GM21619 (cell line): ENCODE measurements at regions not wholly inside any gene's neighbourhood (a gene's known extent, or its start where the extent isn't known, plus 50 kb on each side); places are given as distances from the start of the nearest gene placed in this dataset.

Experiments used
- ATAC-seq: cut with Tn5 transposase; IDR thresholded peaks from one replicate; pipeline ENCODE4 v1.9.1; 2021; ENCODE audit not compliant: unreplicated experiment

DNA sequence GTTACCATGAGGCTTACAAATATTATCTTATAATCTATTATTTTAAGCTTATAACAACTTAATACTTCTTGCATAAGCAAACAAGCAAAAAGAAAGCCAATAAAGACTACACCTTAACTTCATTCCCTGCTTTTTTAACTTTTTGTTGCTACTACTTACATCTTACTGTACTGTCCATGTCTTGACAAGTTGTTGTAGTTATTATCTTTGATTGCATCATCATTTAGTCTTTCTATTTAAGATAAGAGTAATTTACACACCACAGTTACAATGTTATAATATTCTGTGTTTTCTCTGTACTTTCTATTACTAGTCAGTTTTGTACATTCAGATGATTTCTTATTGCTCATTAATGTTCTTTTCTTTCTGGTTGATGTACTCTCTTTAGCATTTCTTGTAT is 346.6 kb downstream of the SMARCA1 start:
- ATAC-seq, result no peak

DNA sequence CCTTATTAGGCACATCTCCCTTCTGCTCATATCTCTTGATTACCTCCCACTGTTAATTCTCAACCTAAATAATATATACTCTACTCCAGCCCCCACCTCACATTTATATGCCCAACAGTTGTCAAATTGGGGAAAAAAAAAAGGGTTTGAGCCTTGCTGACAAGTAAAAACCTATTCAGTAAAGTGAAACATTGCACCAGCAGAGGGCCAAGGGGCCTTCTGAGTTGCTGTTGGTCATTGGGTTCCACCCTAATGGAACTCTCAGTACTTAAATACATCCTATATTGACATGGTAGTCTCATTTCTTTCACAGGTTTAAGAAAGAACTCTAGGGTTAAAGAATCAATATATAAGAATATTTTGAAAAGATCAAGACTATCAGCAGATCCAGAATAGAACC is 362.2 kb downstream of the SMARCA1 start:
- no peak for ATAC-seq

DNA sequence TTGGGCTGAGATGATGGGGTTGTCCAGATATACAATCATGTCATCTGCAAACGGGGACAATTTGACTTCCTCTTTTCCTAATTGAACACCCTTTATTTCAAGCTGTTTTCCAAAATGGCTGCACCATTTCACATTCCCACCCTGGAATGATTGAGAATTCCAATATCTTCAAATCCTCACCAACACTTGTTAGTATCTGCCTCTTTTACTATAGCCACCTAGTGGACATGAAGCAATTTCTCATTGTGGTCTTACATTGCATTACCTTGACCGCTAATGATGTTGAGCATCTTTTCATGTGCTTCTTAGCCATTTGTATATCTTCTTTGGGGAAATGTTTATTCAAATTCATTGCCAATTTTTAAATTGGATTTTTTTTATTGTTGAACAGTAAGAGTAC is 364.8 kb downstream of the SMARCA1 start:
- ATAC-seq, result no peak

DNA sequence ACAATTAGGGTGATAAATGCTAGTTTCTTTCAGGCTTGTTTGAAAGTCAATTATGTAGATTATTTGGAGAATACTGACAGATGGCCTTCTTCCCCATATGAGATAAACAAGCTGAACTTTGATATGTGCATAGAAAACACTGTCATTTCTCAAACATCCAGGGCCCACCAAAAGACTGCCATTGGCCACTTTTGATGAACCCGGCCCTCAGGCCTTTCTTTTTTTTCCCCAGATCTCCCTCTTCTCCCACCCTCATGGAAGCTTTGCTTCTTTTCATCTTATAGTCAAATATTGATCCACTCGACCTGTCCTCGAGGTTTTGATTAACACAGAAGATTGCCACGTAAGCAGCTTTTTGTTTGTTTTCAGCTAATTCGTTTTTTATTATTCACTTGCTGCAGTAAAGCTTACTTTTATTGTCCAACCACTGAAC is 377.4 kb downstream of the SMARCA1 start:
- no peak for ATAC-seq

DNA sequence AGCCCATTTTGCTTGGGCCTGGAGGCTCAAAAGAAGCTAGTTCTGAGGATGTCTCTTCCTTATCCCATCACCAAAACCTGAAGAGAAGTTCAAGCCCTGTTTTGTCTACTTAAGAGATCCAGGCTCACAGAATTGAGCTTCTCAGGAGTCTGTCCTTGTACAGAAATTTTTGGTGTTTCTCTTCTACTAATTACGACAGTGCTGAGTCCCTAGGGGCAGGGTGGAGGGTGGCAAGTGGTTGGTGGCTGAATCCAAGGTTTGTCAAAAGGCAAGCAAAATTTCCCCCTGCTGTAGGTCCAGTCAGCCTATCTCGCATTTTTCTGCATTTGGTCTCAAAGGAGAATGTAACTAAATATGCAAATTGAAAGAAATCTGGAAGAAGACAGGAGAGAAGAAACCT is 377.9 kb downstream of the SMARCA1 start:
- no peak for ATAC-seq

DNA sequence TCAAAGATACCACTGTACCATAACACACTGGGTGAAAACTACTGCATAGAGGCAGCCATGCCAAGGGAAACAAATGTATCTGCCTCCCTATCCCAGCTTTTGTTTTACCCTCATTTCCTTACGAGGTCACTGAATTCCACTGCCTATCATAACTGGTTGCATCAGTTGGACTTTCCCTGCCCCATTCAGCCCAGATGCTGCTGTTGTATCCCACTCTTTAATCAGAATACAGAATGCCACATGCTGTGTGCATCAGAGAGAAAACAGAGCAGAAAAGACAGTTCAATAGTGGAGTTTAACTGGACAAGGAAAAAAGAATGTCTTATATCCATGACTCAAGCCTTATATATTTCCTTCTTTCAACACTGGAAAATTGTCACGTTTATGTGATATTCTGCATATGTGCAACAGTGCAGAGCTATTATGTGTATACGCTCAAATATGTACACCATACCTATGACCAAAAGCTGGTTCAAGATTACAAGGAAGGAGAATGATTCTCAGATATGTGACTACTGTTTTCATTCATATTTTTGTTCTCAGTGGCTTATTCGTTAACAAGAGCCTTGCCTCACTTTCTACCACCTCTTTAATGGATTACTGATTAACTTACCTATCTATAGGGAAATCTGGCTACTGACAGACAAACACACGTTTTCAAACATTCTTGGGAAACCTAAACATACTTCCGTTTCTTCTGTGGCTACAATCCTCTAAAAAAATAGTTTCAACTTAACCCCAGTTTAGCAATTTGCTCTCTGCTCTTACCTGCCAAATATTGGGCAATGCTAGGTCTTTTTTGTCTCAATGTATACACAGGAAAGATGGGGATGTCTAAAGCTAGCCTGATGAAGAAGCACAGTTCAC is 378.9 kb downstream of the SMARCA1 start:
- ATAC-seq, result no peak

DNA sequence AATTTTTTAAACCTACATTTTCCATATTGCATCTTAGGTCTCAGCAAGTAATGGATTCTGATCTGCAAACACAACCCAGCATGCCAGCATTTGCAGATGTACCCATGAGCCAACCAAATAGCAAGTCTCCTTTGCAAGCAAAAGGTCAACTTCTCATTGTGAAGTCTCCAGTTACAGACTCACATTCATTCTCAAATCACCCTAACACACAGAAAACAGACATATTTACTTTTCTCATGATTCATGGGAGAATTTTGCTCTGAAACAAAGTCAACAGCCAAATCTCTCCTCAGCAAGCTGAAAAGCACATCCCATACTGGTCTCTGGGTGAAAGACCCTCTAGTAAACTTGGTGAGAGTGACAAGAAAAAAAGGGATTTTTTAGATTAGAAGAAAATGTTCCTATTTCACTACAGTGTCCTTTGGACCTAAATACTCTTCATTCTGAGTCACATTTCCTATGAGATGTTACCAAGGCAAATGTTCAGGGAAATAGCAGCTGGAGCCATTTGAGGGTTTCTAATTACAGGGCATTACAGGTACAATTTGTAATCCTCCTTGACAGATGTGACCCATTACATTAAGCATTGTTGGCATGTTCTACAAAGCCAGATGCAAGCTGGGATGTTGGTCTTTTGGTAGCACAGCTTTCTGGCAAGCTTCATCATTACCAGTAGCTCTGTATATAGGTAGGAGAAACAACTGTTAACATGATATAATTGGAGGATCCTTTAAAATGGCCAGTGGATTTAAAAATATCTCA is 383.3 kb downstream of the SMARCA1 start:
- no peak for ATAC-seq

DNA sequence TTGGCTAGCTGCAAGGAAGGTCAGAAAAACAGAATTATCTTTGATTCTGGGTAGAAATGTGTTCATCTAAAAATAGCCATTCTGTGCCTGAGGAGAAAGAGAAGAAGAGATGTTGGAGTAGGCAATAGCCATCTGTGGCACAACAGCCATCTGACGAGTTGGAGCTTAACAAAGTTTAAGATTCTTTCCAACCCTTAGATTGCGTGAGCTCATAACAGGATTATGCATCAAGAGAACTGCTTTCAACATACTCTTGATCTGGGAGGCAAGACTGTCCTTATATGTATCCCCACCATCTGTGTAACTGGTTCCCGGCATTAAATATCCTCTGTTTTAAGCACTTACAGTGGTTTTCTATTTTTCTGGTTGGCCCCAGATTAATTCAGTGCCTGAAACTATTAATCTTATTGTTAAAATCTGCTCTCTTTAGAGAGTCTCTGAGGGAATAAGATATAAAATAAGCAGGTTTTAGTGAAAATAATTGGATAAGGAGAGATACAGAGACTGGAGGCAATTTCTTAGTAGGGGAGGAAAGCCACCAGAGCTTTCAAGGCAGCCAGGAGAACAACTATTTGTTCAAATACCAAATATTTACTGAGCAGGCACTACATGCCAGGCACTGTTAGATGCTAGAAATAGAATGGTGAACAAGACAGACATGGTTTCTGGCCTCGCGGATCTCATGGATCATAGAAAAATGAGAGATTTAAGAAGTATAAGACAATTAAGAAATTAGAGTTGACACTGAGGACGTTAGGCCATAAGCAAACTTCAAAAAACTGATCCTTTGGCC is 398.0 kb downstream of the SMARCA1 start:
- ATAC-seq, result no peak

DNA sequence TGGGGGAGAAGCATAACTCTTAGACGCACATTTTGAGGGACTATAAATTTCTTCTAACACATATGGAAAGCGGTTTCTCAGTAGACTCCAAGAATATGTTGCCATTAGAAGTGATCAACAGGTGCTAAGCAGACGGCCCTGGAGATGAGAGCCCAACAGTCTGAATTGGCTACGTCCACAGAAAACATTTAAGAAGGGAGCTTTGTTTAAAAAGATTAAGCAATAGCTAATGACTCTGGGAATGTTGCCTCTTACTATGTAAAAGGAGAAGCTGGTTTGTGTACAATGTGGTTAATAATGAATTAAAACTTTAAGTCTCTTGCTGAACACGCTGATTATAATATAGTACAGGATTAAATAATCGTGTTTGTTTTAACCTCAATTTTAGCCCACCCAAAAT is 399.5 kb downstream of the SMARCA1 start:
- no peak for ATAC-seq

DNA sequence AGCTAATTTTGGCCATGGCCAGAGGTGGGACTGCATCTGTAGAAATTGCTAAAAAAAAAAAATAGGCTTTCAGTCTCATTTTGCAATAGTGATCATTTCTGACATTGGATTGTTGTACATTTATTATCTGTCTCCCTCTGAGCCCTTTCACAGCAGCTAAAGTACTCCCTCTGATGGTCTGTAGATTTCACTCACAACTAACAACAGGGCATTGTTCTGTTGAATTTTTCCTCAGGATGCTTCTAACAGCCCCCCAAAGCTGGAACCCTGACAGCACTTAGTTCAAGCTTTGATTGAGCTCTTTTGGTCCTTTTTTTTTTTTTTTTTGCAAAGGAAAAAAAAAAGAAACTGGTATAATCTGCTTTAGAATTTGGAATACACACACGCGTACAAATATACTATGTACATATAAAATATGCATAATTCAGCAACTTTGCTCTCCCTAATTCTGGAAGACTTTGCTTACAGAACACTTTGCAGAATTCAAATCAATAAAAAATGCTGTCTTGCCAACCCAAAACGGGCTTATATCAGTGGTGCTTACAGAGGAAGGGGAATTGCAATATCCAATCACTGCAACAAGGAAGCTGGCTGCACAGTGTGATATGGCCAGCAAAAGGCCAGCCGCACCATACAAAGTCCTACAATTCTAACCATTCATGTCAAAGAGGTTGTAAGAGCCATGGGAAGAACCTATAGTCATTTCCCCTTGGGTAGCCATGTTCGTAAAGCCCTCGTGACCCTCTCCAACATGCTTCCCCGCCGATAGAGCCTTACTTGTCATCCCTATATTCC is 406.4 kb downstream of the SMARCA1 start:
- ATAC-seq, result no peak

DNA sequence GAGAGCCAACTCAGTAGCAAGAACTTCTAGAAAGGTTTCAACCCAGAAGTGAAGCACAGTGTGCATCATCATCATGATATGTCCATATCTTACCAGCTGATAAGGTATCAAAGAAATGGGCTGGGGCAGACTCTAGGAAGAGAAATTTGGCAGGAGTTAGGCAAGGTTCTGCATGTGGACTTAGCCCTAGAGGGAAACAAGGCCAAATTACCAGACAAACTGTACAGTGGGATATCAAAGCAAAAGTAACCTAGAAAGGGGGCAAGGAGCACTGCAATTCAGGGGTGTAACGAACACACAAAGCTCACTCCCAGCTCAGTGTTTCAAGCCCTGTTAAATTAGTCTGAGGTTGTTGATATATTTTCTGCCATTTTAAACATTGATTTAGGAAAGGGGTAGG is 407.4 kb downstream of the SMARCA1 start:
- no peak for ATAC-seq

DNA sequence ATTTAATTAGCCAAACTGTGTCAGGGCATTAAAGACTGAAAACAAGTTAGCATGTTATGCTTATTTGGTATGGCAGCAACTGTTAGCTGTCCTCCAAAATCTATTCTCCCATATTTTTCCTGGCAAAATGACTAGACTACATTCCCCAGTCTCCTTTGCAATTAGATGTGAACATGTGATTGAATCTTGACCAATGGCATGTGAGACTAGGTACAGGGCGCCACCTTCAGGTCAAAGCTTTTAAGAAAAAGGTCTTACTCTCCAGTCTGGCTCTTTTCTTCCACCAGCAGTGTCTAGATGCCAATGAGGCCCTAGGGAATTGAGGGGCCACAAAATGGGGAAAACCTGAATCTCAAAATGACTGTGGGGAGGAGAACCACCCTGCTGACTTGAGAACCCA is 408.2 kb downstream of the SMARCA1 start:
- no peak for ATAC-seq

DNA sequence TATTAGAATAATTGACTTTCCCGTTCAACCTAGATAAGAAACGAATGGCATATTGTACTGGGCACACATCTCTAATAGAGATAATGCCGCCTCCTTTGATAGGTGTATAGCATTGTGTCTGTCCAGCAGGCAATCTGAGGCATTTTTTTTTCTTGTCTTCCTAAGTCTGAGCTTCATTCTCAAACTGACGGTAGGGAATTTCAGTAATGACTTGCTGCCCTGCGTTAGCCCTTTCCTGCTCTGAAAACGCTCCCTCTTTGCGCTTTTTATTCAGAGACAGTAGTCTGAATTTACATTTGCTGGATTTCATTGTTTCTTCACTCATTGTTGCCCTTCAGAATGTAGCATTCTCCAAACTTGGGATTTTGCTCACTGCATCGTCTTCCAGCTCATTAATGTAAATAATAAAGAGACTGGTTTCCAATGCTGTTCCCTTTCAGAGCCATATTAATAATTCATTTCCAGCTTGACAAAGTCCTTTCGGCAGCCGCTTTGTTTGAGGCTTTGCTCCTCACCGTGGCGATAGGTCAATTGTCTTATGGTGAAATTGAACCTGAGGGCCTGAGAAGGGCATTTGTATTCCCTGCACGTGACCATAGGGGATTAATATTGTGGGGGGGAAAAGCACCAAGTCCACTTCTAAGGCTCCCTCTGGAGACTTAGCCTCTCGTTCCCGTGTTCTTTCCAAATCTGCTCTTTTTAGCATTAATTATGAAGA is 412.1 kb downstream of the SMARCA1 start:
- no peak for ATAC-seq

DNA sequence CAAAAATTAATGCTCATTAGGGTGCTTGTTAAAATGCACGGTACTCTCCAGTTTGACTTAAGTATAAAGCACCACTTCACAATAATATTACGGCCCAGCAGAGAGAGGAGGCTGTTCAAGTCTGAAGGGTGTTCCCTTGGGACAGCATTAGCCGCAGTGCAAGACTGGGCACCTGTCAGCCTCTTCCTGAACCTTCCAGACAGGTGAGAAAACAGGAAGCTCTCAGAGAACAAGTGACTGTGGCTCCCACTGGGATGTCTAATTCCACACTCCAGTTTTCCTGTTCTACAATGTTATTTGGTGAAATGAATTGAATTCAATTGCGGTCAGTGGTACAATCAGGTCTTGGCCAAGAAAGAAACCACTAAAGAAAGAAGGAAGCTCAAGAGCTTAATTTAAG is 414.4 kb downstream of the SMARCA1 start:
- ATAC-seq, result no peak

DNA sequence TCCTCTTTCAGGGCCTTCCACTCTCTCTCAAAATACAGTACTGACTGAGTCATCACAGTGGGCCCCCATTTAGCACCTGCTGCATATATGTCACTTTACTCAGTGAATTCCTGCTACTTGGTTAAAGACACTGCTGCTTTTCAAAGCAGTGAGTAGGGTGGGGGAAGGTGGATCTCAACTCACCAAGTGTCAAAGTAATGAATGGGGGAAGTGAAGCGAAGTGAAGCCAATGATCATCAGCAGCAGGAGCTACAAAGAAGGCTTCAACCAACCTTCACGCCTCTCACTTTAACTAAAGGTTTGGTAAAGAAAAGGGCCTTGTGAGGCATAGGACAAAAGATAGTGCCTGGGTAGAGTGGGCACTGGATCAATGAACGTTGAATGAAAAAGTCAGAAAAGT is 424.1 kb downstream of the SMARCA1 start:
- no peak for ATAC-seq

DNA sequence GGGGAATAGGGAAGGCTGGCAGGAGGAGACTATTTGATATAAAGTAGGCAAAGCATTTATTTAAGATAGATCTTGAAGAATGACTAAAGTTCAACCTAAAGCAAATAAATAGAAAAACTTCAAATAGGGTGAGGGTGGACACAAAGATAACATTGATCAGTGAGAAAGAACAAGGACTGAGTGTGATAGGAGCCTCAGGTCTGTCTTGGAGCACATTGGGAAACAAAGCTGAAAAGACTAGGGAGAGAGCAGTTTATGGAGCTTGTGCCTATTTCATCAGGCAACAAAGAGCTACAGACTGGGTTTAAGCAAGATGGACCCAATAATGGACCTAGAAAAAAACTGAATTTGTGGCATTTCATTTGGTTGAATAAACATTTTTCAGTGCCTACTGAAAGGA is 425.6 kb downstream of the SMARCA1 start:
- ATAC-seq, result no peak

DNA sequence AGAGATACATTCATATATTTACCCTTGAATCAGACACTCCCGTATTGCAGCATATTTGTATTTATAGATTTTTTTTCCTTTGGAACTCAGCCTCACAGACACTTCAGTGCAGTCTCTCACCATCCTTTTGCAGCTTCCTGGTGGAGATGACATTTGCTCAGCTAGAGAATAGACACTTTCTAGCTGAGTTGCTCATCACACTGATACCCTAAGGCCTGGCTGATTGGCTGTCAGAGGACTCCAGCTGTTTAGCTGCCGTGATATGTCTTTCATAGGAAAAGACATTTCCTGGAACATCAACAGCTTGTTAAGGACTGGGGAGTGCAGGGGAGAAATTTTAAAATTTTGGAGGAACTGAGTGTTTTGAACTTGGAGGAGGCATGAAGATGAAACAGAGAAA is 429.6 kb downstream of the SMARCA1 start:
- ATAC-seq, result no peak

DNA sequence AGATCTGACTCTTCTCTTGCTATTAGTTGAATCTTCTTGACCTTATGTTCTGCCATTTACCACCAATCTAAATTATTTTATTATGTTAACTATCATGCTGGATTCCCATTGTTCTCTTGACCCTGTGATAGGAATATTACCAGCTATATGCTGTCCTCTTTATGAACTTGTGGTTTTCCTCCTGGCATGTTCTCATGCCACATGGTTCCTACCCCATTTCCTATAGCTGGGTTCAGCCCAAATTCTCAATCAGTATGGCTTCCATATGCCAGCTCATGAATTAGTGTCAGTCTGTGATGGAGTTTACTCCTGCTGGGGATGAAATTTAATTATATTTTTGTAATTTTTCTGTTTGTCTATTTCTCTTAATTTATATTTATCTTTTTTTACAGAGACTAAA is 430.5 kb downstream of the SMARCA1 start:
- ATAC-seq, result no peak

DNA sequence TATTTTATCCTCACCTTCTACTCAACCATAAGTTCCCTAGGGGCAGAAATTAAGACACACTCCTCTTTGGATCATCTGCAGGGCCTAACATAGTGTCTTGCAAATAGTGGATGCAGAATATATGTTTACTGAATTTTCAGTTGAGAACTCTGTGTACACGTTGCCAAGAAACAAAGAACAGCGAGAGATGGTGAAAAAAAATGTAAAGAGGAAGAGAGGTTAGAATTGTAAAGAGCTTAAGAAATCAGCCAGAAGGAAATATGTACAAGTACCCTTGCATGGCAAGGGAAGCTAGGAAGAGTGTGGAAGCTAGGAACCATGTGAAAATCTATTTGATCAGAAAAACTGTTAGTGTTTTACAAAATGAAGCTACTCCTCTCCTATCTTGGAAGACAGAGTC is 431.0 kb downstream of the SMARCA1 start:
- ATAC-seq, result no peak

DNA sequence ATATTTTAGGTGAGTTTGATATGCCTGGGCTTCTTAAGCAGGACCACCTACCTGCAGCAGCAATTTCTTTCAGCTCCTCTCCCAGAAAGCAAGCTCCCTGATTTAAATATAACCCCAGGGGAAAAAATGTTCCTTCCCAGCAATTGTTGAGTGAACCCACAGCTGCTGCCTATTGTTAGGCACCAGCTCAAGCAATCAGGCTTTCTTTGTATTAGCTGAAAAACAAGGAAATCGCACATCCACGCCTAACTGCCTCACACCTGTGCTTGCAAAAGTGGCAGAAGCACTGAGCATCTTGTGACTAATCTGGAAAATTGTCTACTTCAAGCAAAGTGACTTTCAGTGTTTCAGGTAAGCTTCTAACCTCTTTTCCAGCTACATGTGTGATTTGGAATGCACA is 432.2 kb downstream of the SMARCA1 start:
- no peak for ATAC-seq
